HL-60 (cell line): ENCODE measurements at regions not wholly inside any gene's neighbourhood (a gene's known extent, or its start where the extent isn't known, plus 50 kb on each side); places are given as distances from the start of the nearest gene placed in this dataset.

ENCODE experiments used
- DNase-seq, 2 experiments: peaks; one replicate each; pipeline ENCODE4 v3.0.0-alpha.2; 2010 to 2020; ENCODE audit warnings: low read depth in 1 of 2, low spot score in 1 of 2
- H3K27ac ChIP-seq: fragments of 250-450 bp; sonication (Bioruptor Pico); replicated peaks from 2 replicates; pipeline ENCODE4 v1.5.1; 2020; ENCODE audit warnings: mild to moderate bottlenecking, moderate library complexity
- H3K27me3 ChIP-seq: fragments of 250-450 bp; sonication (Bioruptor Pico); 2 replicates; pipeline ENCODE4 v1.5.1; 2021; ENCODE audit warnings: mild to moderate bottlenecking, moderate library complexity; ENCODE audit not compliant: insufficient read depth, poor library complexity, severe bottlenecking
- H3K4me3 ChIP-seq: replicated peaks from 2 replicates; pipeline ENCODE4 v1.5.1; 2011; ENCODE audit warnings: mild to moderate bottlenecking, control low read depth, low read length; ENCODE audit not compliant: insufficient read depth
- GABPA ChIP-seq: IDR thresholded peaks from 2 replicates; pipeline ENCODE4 v1.6.1; 2012; ENCODE audit warnings: low read depth
- POLR2AphosphoS5 ChIP-seq: IDR thresholded peaks from 2 replicates; pipeline ENCODE4 v1.6.1; 2012; ENCODE audit warnings: low read depth
- REST ChIP-seq: IDR thresholded peaks from 2 replicates; pipeline ENCODE4 v1.6.1; 2012; ENCODE audit warnings: low read depth; ENCODE audit not compliant: insufficient replicate concordance
- SPI1 ChIP-seq: IDR thresholded peaks from 2 replicates; pipeline ENCODE4 v1.6.1; 2012; ENCODE audit warnings: low read depth, mild to moderate bottlenecking, borderline replicate concordance
- TF ChIP-seq, protein P1 (sequence below): IDR thresholded peaks from one replicate; pipeline ENCODE4 v1.5.1; 2011; ENCODE audit warnings: low read length, control low read depth, inconsistent platforms; ENCODE audit not compliant: insufficient read depth

GRCh38 chr12:94714378-94715114, 64.2 kb upstream of the TMCC3 start:
- Histone ChIP-seq H3K27me3 (no peaks in the 10 kb centered on the region), H3K27ac (no peak overlapping the region), H3K4me3 (no peak overlapping the region)
- DNase-seq, result no peak
- TF ChIP-seq SPI1 (no peak), POLR2AphosphoS5 (no peak)
- TF ChIP-seq, protein P1, sequence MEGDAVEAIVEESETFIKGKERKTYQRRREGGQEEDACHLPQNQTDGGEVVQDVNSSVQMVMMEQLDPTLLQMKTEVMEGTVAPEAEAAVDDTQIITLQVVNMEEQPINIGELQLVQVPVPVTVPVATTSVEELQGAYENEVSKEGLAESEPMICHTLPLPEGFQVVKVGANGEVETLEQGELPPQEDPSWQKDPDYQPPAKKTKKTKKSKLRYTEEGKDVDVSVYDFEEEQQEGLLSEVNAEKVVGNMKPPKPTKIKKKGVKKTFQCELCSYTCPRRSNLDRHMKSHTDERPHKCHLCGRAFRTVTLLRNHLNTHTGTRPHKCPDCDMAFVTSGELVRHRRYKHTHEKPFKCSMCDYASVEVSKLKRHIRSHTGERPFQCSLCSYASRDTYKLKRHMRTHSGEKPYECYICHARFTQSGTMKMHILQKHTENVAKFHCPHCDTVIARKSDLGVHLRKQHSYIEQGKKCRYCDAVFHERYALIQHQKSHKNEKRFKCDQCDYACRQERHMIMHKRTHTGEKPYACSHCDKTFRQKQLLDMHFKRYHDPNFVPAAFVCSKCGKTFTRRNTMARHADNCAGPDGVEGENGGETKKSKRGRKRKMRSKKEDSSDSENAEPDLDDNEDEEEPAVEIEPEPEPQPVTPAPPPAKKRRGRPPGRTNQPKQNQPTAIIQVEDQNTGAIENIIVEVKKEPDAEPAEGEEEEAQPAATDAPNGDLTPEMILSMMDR, result no peak

DNA sequence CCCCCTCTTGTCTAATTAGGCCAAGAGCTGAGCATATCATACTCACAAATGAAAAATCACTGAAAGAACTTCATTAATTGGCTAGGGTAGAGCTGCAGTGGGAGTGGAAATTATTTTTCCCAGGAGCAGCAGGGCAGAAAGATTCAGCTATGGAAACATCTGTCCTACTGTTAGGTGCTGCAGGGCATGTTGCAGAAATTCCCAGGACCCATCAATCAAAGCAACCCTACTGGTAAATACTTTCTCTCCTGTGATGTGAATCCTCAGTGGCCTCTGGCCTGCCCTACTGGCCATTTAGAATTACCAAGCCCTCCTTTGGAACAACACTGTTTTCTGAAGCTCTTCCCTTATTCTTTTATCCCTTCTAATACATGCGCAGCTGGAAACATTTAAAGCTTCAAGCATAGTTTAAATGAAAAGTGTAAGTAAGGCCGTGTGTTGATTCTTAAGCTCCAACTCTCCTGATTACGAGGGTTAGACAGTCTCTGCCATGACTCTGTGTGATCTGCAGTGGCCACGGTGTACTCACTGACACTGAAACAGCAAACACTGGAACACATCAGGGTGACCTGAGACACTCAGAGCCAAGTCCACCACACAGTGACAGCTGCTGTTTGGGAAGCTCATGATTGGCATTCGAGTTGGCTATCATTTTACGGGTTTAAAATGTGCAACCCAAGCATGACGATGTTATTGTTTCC, 62.6 kb upstream of the TMCC3 start:
- Histone ChIP-seq H3K4me3 (no peak overlapping the region), H3K27ac (no peak overlapping the region), H3K27me3 (no peaks in the 10 kb centered on the region)
- TF ChIP-seq GABPA, result no peak
- TF ChIP-seq POLR2AphosphoS5, result no peak
- TF ChIP-seq, protein P1, result no peak
- no peak for TF ChIP-seq SPI1
- no peak for TF ChIP-seq REST
- no peak for DNase-seq

DNA sequence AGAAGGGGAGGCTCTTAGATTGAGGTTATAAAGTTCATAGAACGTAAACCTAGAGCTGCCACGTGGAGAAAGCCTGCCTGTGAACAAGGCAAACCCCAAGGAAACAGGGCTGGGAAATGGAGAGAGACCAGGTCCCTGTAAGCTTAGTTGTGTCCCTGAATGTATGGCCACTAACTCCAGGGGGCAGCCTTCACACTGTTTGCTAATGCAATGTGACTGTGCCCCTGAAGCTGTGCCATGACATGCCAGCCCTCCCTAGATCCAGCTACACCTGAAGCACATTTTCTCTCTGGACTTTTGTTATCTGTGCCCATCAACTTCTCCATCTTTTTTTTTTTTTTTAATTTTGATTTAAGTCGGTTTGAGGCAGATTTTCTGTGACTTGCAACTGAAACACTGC, 60.6 kb upstream of the TMCC3 start:
- Histone ChIP-seq H3K4me3 (no peak overlapping the region), H3K27me3 (peaks cover 2% of the 10 kb centered on the region), H3K27ac (no peak overlapping the region)
- TF ChIP-seq SPI1, result no peak
- TF ChIP-seq, protein P1, result peak; percentile 43
- DNase-seq, result peak in 1 of 2 experiments; percentile 27

GRCh38 chr12:94707892-94708291, 57.5 kb upstream of the TMCC3 start:
- no peak overlapping the region for H3K4me3 ChIP-seq
- DNase-seq, result no peak

More at GRCh38 chr12:94707892-94708291, 57.5 kb upstream of the TMCC3 start:
- Histone ChIP-seq H3K27me3 (peaks cover 4% of the 10 kb centered on the region), H3K27ac (no peak overlapping the region)
- TF ChIP-seq, protein P1, result no peak
- TF ChIP-seq POLR2AphosphoS5, result no peak
- no peak for TF ChIP-seq SPI1
- no peak for TF ChIP-seq GABPA
- TF ChIP-seq REST, result no peak
